PFSK-1 (cell line): ENCODE measurements at regions not wholly inside any gene's neighbourhood (a gene's known extent, or its start where the extent isn't known, plus 50 kb on each side); places are given as distances from the start of the nearest gene placed in this dataset.

ENCODE experiments used
- POLR2AphosphoS5 ChIP-seq: IDR thresholded peaks from 2 replicates; pipeline ENCODE4 v1.6.1; 2012; ENCODE audit warnings: low read depth, mild to moderate bottlenecking, control low read depth, low read length, moderate library complexity
- SIN3A ChIP-seq: IDR thresholded peaks from 2 replicates; pipeline ENCODE4 v1.6.1; 2012; ENCODE audit warnings: mild to moderate bottlenecking, low read length, moderate library complexity, borderline replicate concordance; ENCODE audit not compliant: insufficient read depth
- TAF1 ChIP-seq: IDR thresholded peaks from 2 replicates; pipeline ENCODE4 v1.6.1; 2012; ENCODE audit warnings: low read length, control low read depth, borderline replicate concordance; ENCODE audit not compliant: insufficient read depth
- TF ChIP-seq, protein P1 (sequence below), 2 experiments: IDR thresholded peaks; 2 replicates each; pipeline versions ENCODE4 v1.6.1 to v1.8.0; 2011 to 2012; ENCODE audit warnings: low read depth in 2 of 2, low read length in 2 of 2, control low read depth in 1 of 2, inconsistent platforms in 1 of 2, mild to moderate bottlenecking in 1 of 2, moderate library complexity in 1 of 2; ENCODE audit not compliant: insufficient read depth in 1 of 2

DNA sequence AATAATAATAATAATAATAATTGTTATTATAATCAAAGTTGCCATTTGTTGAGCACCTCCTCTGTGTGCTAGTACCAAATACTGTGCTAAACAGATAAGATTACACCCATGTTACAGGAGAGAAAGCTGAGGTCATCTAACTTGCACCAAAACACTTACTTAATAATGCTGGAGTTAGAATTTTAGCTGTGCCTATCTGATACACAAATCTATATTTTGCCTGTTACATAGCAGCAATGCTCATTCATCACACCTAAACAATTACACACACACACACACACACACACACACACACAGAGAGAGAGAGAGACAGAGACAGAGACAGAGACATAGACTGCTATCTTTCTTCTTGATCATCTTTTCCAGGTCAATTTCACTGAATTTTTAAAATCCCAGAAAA, 170.9 kb upstream of the KLF3 start:
- TF ChIP-seq, protein P1, sequence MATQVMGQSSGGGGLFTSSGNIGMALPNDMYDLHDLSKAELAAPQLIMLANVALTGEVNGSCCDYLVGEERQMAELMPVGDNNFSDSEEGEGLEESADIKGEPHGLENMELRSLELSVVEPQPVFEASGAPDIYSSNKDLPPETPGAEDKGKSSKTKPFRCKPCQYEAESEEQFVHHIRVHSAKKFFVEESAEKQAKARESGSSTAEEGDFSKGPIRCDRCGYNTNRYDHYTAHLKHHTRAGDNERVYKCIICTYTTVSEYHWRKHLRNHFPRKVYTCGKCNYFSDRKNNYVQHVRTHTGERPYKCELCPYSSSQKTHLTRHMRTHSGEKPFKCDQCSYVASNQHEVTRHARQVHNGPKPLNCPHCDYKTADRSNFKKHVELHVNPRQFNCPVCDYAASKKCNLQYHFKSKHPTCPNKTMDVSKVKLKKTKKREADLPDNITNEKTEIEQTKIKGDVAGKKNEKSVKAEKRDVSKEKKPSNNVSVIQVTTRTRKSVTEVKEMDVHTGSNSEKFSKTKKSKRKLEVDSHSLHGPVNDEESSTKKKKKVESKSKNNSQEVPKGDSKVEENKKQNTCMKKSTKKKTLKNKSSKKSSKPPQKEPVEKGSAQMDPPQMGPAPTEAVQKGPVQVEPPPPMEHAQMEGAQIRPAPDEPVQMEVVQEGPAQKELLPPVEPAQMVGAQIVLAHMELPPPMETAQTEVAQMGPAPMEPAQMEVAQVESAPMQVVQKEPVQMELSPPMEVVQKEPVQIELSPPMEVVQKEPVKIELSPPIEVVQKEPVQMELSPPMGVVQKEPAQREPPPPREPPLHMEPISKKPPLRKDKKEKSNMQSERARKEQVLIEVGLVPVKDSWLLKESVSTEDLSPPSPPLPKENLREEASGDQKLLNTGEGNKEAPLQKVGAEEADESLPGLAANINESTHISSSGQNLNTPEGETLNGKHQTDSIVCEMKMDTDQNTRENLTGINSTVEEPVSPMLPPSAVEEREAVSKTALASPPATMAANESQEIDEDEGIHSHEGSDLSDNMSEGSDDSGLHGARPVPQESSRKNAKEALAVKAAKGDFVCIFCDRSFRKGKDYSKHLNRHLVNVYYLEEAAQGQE (IDR thresholded peaks at IDR 0.05; ENCODE audit: insufficient read depth in 1 of 2, low read depth in 2 of 2, low read length in 2 of 2): no peak
- TF ChIP-seq POLR2AphosphoS5 (no peak), SIN3A (no peak), TAF1 (no peak)
